GM19372 (cell line): ENCODE measurements at regions not wholly inside any gene's neighbourhood (a gene's known extent, or its start where the extent isn't known, plus 50 kb on each side); places are given as distances from the start of the nearest gene placed in this dataset.
"Not testable (repeated sequence)": the region's sequence is repeated elsewhere in the genome, so short reads cannot be mapped to it uniquely, and the experiment has no call there.

Source experiments
- ATAC-seq: cut with Tn5 transposase; IDR thresholded peaks from one replicate; pipeline ENCODE4 v1.9.1; 2021; ENCODE audit warnings: mild to moderate bottlenecking, low read depth, moderate library complexity; ENCODE audit not compliant: unreplicated experiment

- ATAC-seq, result no peak
Measured at GRCh38 chr2:89831641-89832498, 1140.4 kb downstream of the RPIA start.

GRCh38 chr2:89833116-89833779 is 1141.8 kb downstream of the RPIA start:
- ATAC-seq, result peak; percentile 42

GRCh38 chr2:89833780-89834117 is 1142.3 kb downstream of the RPIA start:
- ATAC-seq, result no peak

- ATAC-seq, result no peak
Measured at GRCh38 chr2:89834306-89834705, 1142.8 kb downstream of the RPIA start.

- ATAC-seq, result peak; percentile 37
Measured at GRCh38 chr2:89836326-89836725, 1144.9 kb downstream of the RPIA start.

GRCh38 chr2:89837962-89838625 is 1146.6 kb downstream of the RPIA start:
- no peak for ATAC-seq

- ATAC-seq, result not testable (repeated sequence)
Measured at GRCh38 chr2:89840175-89840574, 1148.7 kb downstream of the RPIA start.

GRCh38 chr2:89840781-89841475 is 1149.5 kb downstream of the RPIA start:
- not testable (repeated sequence) for ATAC-seq

GRCh38 chr2:89841476-89841840 is 1150.0 kb downstream of the RPIA start:
- ATAC-seq, result no peak

- no peak for ATAC-seq
Measured at GRCh38 chr2:89842180-89842908, 1150.9 kb downstream of the RPIA start.

GRCh38 chr2:89844221-89844943 is 1152.9 kb downstream of the RPIA start:
- no peak for ATAC-seq

GRCh38 chr2:89845532-89845931 is 1154.1 kb downstream of the RPIA start:
- no peak for ATAC-seq

GRCh38 chr2:89848114-89848513 is 1156.6 kb downstream of the RPIA start:
- ATAC-seq, result no peak

- no peak for ATAC-seq
Measured at GRCh38 chr2:89848763-89849368, 1157.4 kb downstream of the RPIA start.

GRCh38 chr2:89849731-89850130 is 1158.3 kb downstream of the RPIA start:
- ATAC-seq, result no peak

GRCh38 chr2:89850481-89850880 is 1159.0 kb downstream of the RPIA start:
- no peak for ATAC-seq

- ATAC-seq, result no peak
Measured at GRCh38 chr2:89850881-89851582, 1159.6 kb downstream of the RPIA start.

GRCh38 chr2:89851583-89851905 is 1160.1 kb downstream of the RPIA start:
- ATAC-seq, result no peak

GRCh38 chr2:89853427-89853826 is 1162.0 kb downstream of the RPIA start:
- ATAC-seq, result not testable (repeated sequence)
